ENCODE measurements at regions not wholly inside any gene's neighbourhood (a gene's known extent, or its start where the extent isn't known, plus 50 kb on each side); places are given as distances from the start of the nearest gene placed in this dataset.

DNA sequence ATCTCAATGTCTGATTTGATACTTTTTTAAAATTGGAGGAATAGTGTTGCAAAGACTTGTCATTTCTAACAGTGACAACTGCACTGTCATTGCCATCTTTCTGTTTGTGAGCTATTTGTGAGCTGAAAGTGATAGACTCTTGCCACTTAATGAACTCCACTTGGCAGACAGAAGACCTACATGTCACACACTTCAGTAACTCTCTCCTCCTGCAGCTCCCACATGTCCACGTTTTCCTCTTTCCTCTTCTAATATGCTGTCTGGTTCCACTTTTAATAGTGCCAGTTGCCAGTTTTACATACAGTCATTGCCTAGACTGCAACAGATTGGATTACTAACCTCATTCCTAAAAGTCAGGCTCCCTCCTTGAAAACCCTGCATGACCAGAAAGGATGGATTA is 121.5 kb downstream of the CAPZA3 start:
- TF ChIP-seq JUNB (IDR thresholded peaks at IDR 0.05) = no peak
- TF ChIP-seq, protein P1, sequence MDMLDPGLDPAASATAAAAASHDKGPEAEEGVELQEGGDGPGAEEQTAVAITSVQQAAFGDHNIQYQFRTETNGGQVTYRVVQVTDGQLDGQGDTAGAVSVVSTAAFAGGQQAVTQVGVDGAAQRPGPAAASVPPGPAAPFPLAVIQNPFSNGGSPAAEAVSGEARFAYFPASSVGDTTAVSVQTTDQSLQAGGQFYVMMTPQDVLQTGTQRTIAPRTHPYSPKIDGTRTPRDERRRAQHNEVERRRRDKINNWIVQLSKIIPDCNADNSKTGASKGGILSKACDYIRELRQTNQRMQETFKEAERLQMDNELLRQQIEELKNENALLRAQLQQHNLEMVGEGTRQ (IDR thresholded peaks at IDR 0.05) = no peak

Measured in A549 (cell line).